Hypothalamus (tissue), 51 donors: ENCODE measurements at regions not wholly inside any gene's neighbourhood (a gene's known extent, or its start where the extent isn't known, plus 50 kb on each side); places are given as distances from the start of the nearest gene placed in this dataset.

Experiments used
- DNase-seq, 51 donors: peaks; one replicate each; lab custom pipeline; 2025; lab: John Stamatoyannopoulos, UW

- DNase-seq: no peak
Measured at GRCh38 chr2:156695020-156695419, 258.8 kb downstream of the GPD2 start.

- DNase-seq: no peak
Measured at GRCh38 chr2:156695595-156695994, 259.4 kb downstream of the GPD2 start.

- DNase-seq: no peak
Measured at GRCh38 chr2:156697906-156698305, 261.7 kb downstream of the GPD2 start.

GRCh38 chr2:156700681-156701080 is 264.5 kb downstream of the GPD2 start:
- no peak for DNase-seq

GRCh38 chr2:156702541-156702940 is 266.4 kb downstream of the GPD2 start:
- DNase-seq: no peak

- no peak for DNase-seq
Measured at GRCh38 chr2:156703642-156704041, 267.5 kb downstream of the GPD2 start.

GRCh38 chr2:156704132-156704531 is 268.0 kb downstream of the GPD2 start:
- no peak for DNase-seq

- no peak for DNase-seq
Measured at GRCh38 chr2:156704617-156705016, 268.4 kb downstream of the GPD2 start.

GRCh38 chr2:156706576-156706975 is 270.4 kb downstream of the GPD2 start:
- no peak for DNase-seq

- DNase-seq: no peak
Measured at GRCh38 chr2:156708051-156708450, 271.9 kb downstream of the GPD2 start.

GRCh38 chr2:156709091-156709490 is 272.9 kb downstream of the GPD2 start:
- DNase-seq: no peak

- DNase-seq: no peak
Measured at GRCh38 chr2:156719036-156719435, 282.9 kb downstream of the GPD2 start.

- no peak for DNase-seq
Measured at GRCh38 chr2:156727867-156728266, 291.7 kb downstream of the GPD2 start.

GRCh38 chr2:156728328-156728727 is 292.1 kb downstream of the GPD2 start:
- no peak for DNase-seq

GRCh38 chr2:156731506-156731905 is 295.3 kb downstream of the GPD2 start:
- no peak for DNase-seq

- DNase-seq: no peak
Measured at GRCh38 chr2:156736950-156737349, 300.8 kb downstream of the GPD2 start.

GRCh38 chr2:156739301-156739700 is 303.1 kb downstream of the GPD2 start:
- no peak for DNase-seq

- no peak for DNase-seq
Measured at GRCh38 chr2:156745619-156746018, 309.4 kb downstream of the GPD2 start.

- peak in 1 of 51 donors; percentile 0 for DNase-seq
Measured at GRCh38 chr2:156748221-156748620, 312.0 kb downstream of the GPD2 start.

GRCh38 chr2:156752042-156752441 is 315.9 kb downstream of the GPD2 start:
- no peak for DNase-seq

- DNase-seq: no peak
Measured at GRCh38 chr2:156753766-156754165, 317.6 kb downstream of the GPD2 start.

GRCh38 chr2:156756516-156756915 is 320.3 kb downstream of the GPD2 start:
- DNase-seq: no peak

- DNase-seq: no peak
Measured at GRCh38 chr2:156763174-156763573, 327.0 kb downstream of the GPD2 start.

- no peak for DNase-seq
Measured at GRCh38 chr2:156765043-156765442, 328.9 kb downstream of the GPD2 start.
